ENCODE measurements at regions not wholly inside any gene's neighbourhood (a gene's known extent, or its start where the extent isn't known, plus 50 kb on each side); places are given as distances from the start of the nearest gene placed in this dataset.
"Not testable (repeated sequence)": the region's sequence is repeated elsewhere in the genome, so short reads cannot be mapped to it uniquely, and the experiment has no call there.

- DNase-seq (no peak), ATAC-seq (no peak)
- no peak overlapping the region for H3K4me3 Mint-ChIP-seq
- no peaks in the 10 kb centered on the region for H3K36me3 Mint-ChIP-seq (ENCODE audit: low read depth)
- peaks cover 4% of the 10 kb centered on the region for H3K9me3 ChIP-seq (ENCODE audit: control insufficient read depth, low read length, poor library complexity, severe bottlenecking)
- no peak overlapping the region for H3K27ac Mint-ChIP-seq
- H3K27me3 Mint-ChIP-seq, result no peaks in the 10 kb centered on the region
- no peaks in the 10 kb centered on the region for H3K4me1 Mint-ChIP-seq
Measured at GRCh38 chr5:26390608-26391007, 647.8 kb downstream of the CDH9 start.

- Mint-ChIP-seq H3K4me1 (no peaks in the 10 kb centered on the region), H3K27me3 (no peaks in the 10 kb centered on the region), H3K27ac (no peak overlapping the region), H3K4me3 (no peak overlapping the region), H3K36me3 (ENCODE audit: low read depth) (no peaks in the 10 kb centered on the region)
- peaks cover 4% of the 10 kb centered on the region for H3K9me3 ChIP-seq (ENCODE audit: control insufficient read depth, low read length, poor library complexity, severe bottlenecking)
- ATAC-seq, result no peak
- no peak for DNase-seq
Measured at GRCh38 chr5:26388976-26389375, 649.4 kb downstream of the CDH9 start.

- Mint-ChIP-seq H3K27ac (no peak overlapping the region), H3K27me3 (no peaks in the 10 kb centered on the region), H3K4me1 (no peaks in the 10 kb centered on the region), H3K36me3 (ENCODE audit: low read depth) (no peaks in the 10 kb centered on the region), H3K4me3 (no peak overlapping the region)
- H3K9me3 ChIP-seq (ENCODE audit: control insufficient read depth, low read length, poor library complexity, severe bottlenecking), result peaks cover 4% of the 10 kb centered on the region
- ATAC-seq (no peak), DNase-seq (no peak)
Measured at GRCh38 chr5:26386532-26386931, 651.9 kb downstream of the CDH9 start.

DNA sequence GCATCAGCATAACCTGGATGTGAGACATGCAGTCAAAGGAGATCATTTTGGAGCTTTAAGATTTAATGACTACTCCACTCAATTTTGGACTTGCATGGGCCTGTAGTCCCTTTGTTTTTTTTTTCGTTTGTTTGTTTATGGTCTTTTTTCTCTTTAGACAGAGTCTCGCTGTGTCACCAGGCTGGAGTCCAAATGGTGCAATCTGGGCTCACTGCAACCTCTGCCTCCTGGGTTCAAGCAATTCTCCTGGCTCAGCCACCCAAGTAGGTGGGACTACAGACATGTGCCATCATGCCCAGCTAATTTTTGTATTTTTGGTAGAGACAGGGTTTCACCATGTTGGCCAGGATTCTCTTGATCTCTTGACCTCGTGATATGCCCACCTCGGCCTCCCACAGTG is 673.8 kb downstream of the CDH9 start:
- not testable (repeated sequence) for H3K4me3 Mint-ChIP-seq; H3K9me3 ChIP-seq (ENCODE audit: control insufficient read depth, low read length, poor library complexity, severe bottlenecking); H3K27me3 Mint-ChIP-seq

DNA sequence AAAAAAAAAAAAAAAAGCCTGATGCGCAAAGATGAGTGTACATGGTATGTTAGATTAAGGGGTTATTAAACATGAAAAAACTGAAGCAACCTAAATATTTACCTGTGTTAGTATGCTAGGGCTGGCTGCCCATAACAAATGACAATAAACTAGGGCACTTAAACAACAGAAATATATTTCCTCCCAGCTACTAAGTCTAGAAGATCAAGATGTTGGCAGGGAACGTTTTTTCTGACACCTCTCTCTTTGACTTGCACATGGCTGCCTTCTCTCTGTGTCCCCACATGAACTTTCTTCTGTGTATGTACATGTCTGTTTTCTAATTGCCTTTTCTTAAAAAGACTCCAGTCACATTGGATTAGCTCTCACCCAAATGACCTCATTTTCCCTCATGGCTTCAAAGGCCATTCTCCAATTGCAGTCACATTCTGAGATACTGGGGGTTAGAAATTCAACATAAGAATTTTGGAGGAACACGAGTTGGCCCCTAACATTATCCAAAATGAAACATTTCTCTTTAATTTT is 694.5 kb downstream of the CDH9 start:
- Mint-ChIP-seq H3K27me3 (no peaks in the 10 kb centered on the region), H3K27ac (no peak overlapping the region), H3K4me3 (no peak overlapping the region), H3K4me1 (no peaks in the 10 kb centered on the region), H3K36me3 (ENCODE audit: low read depth) (no peaks in the 10 kb centered on the region)
- no peaks in the 10 kb centered on the region for H3K9me3 ChIP-seq (ENCODE audit: control insufficient read depth, low read length, poor library complexity, severe bottlenecking)
- no peak for ATAC-seq
- no peak for DNase-seq

More for the DNA sequence above, 673.8 kb downstream of the CDH9 start:
- H3K27ac Mint-ChIP-seq; DNase-seq; H3K36me3 Mint-ChIP-seq (ENCODE audit: low read depth); ATAC-seq; H3K4me1 Mint-ChIP-seq: not testable (repeated sequence)

- no peak for ATAC-seq
- H3K4me1 Mint-ChIP-seq, result no peaks in the 10 kb centered on the region
- no peak overlapping the region for H3K27ac Mint-ChIP-seq
- no peak overlapping the region for H3K4me3 Mint-ChIP-seq
- DNase-seq, result no peak
- H3K27me3 Mint-ChIP-seq, result no peaks in the 10 kb centered on the region
- no peaks in the 10 kb centered on the region for H3K9me3 ChIP-seq (ENCODE audit: control insufficient read depth, low read length, poor library complexity, severe bottlenecking)
- H3K36me3 Mint-ChIP-seq (ENCODE audit: low read depth), result no peaks in the 10 kb centered on the region
Measured at GRCh38 chr5:26339576-26339975, 698.8 kb downstream of the CDH9 start.

DNA sequence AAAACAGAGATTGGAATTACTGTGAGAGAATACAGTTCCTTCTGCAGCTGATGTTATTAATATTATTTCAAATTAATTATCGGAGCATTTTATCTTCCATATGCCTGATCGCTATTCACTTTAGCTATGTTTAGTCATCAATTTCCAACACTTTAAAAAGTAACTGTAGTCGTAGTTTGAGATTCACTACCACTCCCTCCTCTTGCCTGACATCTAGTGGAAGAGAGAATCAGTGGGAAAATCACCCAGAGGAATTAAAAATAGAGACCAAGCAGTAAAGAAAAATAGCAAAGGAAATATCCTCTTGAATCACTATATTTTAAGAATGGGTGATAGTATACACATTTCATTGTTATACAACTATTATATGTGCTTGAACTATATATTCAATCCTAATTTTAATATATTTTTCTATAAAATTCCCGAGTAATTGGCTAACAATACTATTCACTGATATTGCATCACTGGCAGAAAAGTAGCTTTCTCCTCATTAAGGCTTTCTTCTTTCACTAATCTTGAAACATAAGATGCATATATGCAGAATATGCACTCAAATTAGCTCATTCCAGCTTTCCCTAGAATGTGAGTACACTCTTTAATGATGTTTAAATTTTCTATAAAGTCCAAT is 708.7 kb downstream of the CDH9 start:
- Mint-ChIP-seq H3K4me3 (no peak overlapping the region), H3K36me3 (ENCODE audit: low read depth) (no peaks in the 10 kb centered on the region), H3K27me3 (no peaks in the 10 kb centered on the region), H3K27ac (no peak overlapping the region), H3K4me1 (no peaks in the 10 kb centered on the region)
- ATAC-seq, result no peak
- H3K9me3 ChIP-seq (ENCODE audit: control insufficient read depth, low read length, poor library complexity, severe bottlenecking), result no peaks in the 10 kb centered on the region
- DNase-seq, result no peak

GRCh38 chr5:26326153-26326759 is 712.1 kb downstream of the CDH9 start:
- H3K4me3 Mint-ChIP-seq, result no peak overlapping the region
- no peak for ATAC-seq
- DNase-seq, result no peak
- no peaks in the 10 kb centered on the region for H3K4me1 Mint-ChIP-seq
- H3K36me3 Mint-ChIP-seq (ENCODE audit: low read depth), result no peaks in the 10 kb centered on the region
- no peaks in the 10 kb centered on the region for H3K9me3 ChIP-seq (ENCODE audit: control insufficient read depth, low read length, poor library complexity, severe bottlenecking)
- H3K27me3 Mint-ChIP-seq, result no peaks in the 10 kb centered on the region
- H3K27ac Mint-ChIP-seq, result no peak overlapping the region

GRCh38 chr5:26325432-26325831 is 713.0 kb downstream of the CDH9 start:
- ATAC-seq; H3K27me3 Mint-ChIP-seq; DNase-seq; H3K4me3 Mint-ChIP-seq; H3K27ac Mint-ChIP-seq; H3K36me3 Mint-ChIP-seq (ENCODE audit: low read depth); H3K9me3 ChIP-seq (ENCODE audit: control insufficient read depth, low read length, poor library complexity, severe bottlenecking); H3K4me1 Mint-ChIP-seq: not testable (repeated sequence)

DNA sequence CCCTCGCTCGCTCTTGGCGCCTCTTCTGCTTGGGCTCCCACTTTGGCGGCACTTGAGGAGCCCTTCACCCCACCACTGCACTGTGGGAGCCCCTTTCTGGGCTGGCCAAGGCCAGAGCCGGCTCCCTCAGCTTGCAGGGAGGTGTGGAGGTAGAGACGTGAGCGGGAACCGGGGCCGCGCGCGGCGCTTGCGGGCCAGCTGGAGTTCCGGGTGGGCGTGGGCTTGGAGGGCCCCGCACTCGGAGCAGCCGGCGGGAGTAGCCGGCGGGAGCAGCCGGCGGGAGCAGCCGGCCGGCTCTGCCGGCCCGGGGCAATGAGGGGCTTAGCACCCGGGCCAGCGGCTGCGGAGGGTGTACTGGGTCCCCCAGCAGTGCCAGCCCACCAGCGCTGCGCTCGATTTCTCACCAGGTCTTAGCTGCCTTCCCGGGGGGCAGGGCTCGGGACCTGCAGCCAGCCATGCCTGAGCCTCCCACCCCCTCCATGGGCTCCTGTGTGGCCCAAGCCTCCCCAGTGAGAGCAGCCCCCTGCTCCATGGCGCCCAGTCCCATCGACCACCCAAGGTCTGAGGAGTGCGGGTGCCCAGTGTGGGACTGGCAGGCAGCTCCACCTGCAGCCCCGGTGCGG is 714.0 kb downstream of the CDH9 start:
- not testable (repeated sequence) for H3K27ac Mint-ChIP-seq; H3K27me3 Mint-ChIP-seq; H3K36me3 Mint-ChIP-seq (ENCODE audit: low read depth); H3K4me3 Mint-ChIP-seq; DNase-seq; ATAC-seq; H3K4me1 Mint-ChIP-seq; H3K9me3 ChIP-seq (ENCODE audit: control insufficient read depth, low read length, poor library complexity, severe bottlenecking)

GRCh38 chr5:26323794-26324193 is 714.6 kb downstream of the CDH9 start:
- H3K9me3 ChIP-seq (ENCODE audit: control insufficient read depth, low read length, poor library complexity, severe bottlenecking), result no peaks in the 10 kb centered on the region
- no peak for ATAC-seq
- Mint-ChIP-seq H3K4me3 (no peak overlapping the region), H3K4me1 (no peaks in the 10 kb centered on the region), H3K27ac (no peak overlapping the region), H3K27me3 (no peaks in the 10 kb centered on the region), H3K36me3 (ENCODE audit: low read depth) (no peaks in the 10 kb centered on the region)
- no peak for DNase-seq

DNA sequence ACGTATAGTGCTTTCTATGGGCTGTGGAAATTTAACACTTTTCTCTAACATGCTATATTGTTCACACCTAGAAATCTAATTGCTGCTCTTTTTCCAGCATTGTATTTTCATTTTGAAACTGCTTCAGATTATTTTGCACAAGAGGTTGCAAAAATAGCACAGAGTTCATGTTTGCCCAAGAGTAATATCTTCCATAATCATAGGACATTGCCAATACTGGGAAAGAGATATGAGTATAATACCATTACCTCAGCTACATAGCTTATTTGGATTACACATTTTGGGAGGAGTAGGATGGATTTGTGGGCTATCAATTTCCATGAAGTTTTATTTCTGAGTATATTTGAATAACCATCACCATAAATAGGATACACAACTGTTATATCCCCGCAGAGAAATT is 717.1 kb downstream of the CDH9 start:
- no peaks in the 10 kb centered on the region for H3K4me1 Mint-ChIP-seq
- H3K36me3 Mint-ChIP-seq (ENCODE audit: low read depth), result no peaks in the 10 kb centered on the region
- no peaks in the 10 kb centered on the region for H3K27me3 Mint-ChIP-seq
- no peaks in the 10 kb centered on the region for H3K9me3 ChIP-seq (ENCODE audit: control insufficient read depth, low read length, poor library complexity, severe bottlenecking)
- no peak overlapping the region for H3K4me3 Mint-ChIP-seq
- ATAC-seq, result no peak
- no peak overlapping the region for H3K27ac Mint-ChIP-seq
- DNase-seq, result no peak

DNA sequence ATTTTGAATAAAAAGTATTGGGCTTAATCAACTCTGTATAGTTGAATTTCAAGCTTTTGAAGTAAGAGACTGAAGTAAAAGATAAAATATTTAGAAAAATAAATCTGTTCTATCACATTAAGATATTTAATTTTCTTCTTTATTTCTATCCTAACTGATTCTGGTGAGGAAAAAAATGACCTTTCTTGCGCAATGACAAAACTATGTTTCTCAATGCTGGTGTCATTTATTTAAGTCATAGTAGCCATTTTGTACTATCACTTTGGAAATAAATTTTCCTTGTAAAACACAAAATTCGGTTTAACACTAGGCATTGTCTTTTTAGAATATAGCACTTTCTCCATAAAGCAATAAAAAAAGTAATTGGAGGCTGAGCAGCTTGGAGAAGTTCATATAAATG is 728.0 kb downstream of the CDH9 start:
- DNase-seq (no peak), ATAC-seq (no peak)
- Mint-ChIP-seq H3K4me3 (no peak overlapping the region), H3K4me1 (no peaks in the 10 kb centered on the region), H3K27me3 (no peaks in the 10 kb centered on the region), H3K36me3 (ENCODE audit: low read depth) (no peaks in the 10 kb centered on the region), H3K27ac (no peak overlapping the region)
- H3K9me3 ChIP-seq (ENCODE audit: control insufficient read depth, low read length, poor library complexity, severe bottlenecking), result peaks cover 2% of the 10 kb centered on the region

DNA sequence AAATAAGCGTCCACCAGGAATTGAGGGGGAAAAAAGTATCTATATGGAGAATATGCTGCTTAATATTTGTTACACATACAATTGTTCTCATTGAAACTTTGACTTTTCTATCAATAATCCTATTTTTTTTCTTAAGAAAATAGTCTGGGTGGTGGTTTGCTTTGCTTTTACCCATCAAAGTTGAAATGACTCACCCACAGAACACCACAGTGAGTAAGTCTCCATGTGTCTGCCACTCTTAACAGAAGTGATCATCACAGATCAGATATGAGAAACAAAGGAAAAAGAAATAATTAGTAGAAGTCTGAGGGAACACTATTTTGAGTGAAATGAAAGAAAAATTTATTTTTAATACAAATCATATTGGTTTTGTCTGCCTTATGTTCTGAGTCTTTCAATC is 742.8 kb downstream of the CDH9 start:
- ATAC-seq (no peak), DNase-seq (no peak)
- Mint-ChIP-seq H3K27ac (no peak overlapping the region), H3K4me1 (no peaks in the 10 kb centered on the region), H3K36me3 (ENCODE audit: low read depth) (no peaks in the 10 kb centered on the region), H3K27me3 (no peaks in the 10 kb centered on the region), H3K4me3 (no peak overlapping the region)
- no peaks in the 10 kb centered on the region for H3K9me3 ChIP-seq (ENCODE audit: control insufficient read depth, low read length, poor library complexity, severe bottlenecking)
